ENCODE measurements at regions not wholly inside any gene's neighbourhood (a gene's known extent, or its start where the extent isn't known, plus 50 kb on each side); places are given as distances from the start of the nearest gene placed in this dataset.
"Not testable (repeated sequence)": the region's sequence is repeated elsewhere in the genome, so short reads cannot be mapped to it uniquely, and the experiment has no call there.

- peak; percentile 73 for DNase-seq
These were observed 62.6 kb upstream of the CDR2 start for GRCh38 chr16:22436823-22437652.

GRCh38 chr16:22436326-22436822 is 62.0 kb upstream of the CDR2 start:
- DNase-seq = not testable (repeated sequence)

DNA sequence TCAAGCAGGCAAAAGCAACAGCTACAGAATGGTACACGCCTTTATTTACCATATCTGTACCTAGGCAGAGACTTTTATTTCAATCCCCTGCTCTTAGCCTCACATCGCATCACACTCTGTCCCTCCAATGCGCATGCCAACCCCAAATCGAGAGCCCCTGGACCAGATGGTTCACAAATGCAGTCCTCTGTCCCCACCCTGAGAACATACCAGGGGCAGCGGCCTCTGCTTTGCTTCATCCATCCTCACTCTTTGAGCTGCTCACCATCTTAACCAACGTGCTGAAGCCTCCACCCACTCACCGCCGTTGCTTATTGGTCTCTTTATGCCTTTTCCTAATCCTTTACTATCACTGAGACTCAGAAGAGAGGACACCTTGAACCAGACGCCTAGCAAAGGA is 56.9 kb upstream of the CDR2 start:
- not testable (repeated sequence) for DNase-seq

- no peak for DNase-seq
These were observed 54.2 kb upstream of the CDR2 start for GRCh38 chr16:22428654-22429053.

- no peak for DNase-seq
These were observed 53.1 kb upstream of the CDR2 start for GRCh38 chr16:22427556-22427955.

- DNase-seq = no peak
These were observed 51.4 kb upstream of the CDR2 start for GRCh38 chr16:22425847-22426246.

DNA sequence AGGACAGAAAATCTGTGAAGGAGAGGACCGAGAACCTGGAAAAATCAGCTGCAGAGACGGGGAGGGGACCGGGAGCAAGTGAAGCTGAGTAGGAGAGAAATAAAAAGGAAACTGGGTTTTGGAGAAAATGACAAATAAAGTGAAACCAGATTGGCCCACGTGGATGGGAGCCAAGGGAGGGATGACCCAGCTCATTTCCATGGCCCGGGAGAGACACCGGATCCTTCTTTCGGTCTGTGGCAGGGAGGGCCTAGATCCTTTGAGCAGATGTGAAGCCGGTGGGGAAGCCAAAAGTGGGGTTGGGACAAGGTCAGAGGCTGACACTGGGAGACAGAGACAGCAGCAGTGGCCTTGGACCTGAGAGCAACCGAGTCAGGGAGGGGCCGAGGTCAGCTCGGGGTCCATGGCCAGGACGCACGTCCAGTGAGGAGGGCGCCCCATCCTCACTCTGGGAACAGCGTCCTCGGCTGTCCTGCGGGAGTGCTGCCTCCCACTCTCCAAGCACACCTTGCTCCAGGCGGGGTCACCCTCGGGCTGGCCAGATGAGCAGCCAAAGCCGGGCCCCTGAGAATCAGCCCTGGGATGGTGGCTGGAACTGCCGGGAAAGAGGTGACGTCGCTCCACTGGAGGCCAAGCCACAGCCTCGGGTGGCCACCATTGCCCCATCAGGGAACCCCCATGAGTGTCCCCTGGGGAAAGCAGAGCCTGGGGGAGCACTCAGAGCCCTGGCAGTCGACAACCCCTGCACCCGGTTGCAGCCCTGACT is 50.8 kb upstream of the CDR2 start:
- no peak for DNase-seq

DNA sequence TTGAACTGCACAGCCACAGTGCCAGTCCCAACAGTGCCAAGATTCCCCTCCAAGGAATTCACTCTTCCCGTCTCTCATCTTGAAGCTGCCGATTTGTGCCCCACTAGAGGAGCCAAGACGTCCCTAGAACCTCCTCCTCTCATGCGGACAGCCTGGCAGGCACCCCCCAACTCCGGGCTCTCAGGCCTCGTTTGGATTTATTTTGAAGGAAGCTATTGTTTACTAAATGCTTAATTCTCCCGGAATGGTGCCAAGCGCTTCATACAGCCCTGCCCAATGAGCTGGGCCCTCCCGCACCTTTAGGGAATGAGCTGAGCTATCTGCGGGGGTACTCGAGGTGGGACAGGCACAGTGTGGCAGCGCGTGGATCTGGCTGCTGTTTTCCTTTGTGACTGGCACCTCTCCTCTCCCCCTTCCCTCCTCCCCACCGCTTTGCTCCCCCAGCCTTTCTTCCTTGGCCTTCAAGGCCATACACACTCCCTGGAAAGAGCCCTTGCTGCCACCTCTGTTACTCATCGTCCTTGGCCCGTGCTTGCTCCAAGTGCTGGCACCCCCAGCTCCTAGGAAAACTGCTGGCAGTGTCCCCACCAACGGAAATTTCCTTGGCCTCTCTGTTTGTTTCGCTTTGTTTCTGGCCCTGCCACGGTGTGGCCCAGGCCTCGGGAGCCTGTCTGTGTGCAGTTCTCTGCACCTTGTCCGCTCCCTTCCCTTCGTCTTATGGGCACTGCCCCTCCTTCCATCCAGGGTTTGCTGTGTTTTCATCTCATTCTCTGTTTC is 49.9 kb upstream of the CDR2 start:
- no peak for DNase-seq

All from NCI-H510A treated with DMSO at 0.1 percent for 48 hours (cell line).